HepG2 (cell line): ENCODE measurements at regions not wholly inside any gene's neighbourhood (a gene's known extent, or its start where the extent isn't known, plus 50 kb on each side); places are given as distances from the start of the nearest gene placed in this dataset.

ENCODE experiments used
- CC2D1A ChIP-seq: sonication (generic); formaldehyde crosslinking; IDR thresholded peaks from 2 replicates; pipeline ENCODE4 v1.8.1; 2023; ENCODE audit warnings: mild to moderate bottlenecking, missing genetic modification reagents
- FOXJ3 ChIP-seq: sonication (generic); formaldehyde crosslinking; IDR thresholded peaks from 2 replicates; pipeline ENCODE4 v1.4.0; 2020; ENCODE audit warnings: missing genetic modification reagents, mild to moderate bottlenecking, borderline replicate concordance
- GATAD1 ChIP-seq: IDR thresholded peaks from 2 replicates; pipeline ENCODE4 v1.6.1; 2016; ENCODE audit warnings: missing genetic modification reagents, missing compliant biosample characterization

- TF ChIP-seq GATAD1 (no peak), CC2D1A (CRISPR knock-in tag) (no peak), FOXJ3 (no peak)
Observed at GRCh38 chr13:69487576-69487975, 620.0 kb upstream of the ATXN8OS start.
